ENCODE measurements at regions not wholly inside any gene's neighbourhood (a gene's known extent, or its start where the extent isn't known, plus 50 kb on each side); places are given as distances from the start of the nearest gene placed in this dataset.

DNA sequence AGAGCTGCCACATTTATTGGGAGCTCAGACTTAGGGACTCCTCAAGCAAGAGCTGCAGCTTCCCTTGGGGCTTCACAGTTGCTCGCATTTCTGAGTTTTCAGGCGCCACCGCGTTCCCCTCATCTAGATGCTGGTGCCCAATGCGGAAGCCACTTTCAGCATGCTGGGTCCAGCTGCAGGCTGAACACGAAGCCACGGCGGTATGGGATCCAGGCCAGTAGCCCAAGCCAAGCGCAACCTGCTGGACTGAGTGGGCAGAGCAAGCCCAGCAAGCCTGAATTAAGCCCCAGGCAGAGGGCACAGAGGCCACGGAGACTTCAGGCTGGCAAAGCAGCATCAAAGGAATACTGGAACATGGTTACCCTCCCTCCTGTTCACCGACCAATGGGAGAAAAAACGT, 391.5 kb downstream of the HTR1A start:
- H3K27ac ChIP-seq = no peak overlapping the region
- no peak for DNase-seq (ENCODE audit: low read depth, low spot score)

GRCh38 chr5:63564789-63565188, 397.5 kb downstream of the HTR1A start:
- DNase-seq (ENCODE audit: low read depth, low spot score) = no peak

DNA sequence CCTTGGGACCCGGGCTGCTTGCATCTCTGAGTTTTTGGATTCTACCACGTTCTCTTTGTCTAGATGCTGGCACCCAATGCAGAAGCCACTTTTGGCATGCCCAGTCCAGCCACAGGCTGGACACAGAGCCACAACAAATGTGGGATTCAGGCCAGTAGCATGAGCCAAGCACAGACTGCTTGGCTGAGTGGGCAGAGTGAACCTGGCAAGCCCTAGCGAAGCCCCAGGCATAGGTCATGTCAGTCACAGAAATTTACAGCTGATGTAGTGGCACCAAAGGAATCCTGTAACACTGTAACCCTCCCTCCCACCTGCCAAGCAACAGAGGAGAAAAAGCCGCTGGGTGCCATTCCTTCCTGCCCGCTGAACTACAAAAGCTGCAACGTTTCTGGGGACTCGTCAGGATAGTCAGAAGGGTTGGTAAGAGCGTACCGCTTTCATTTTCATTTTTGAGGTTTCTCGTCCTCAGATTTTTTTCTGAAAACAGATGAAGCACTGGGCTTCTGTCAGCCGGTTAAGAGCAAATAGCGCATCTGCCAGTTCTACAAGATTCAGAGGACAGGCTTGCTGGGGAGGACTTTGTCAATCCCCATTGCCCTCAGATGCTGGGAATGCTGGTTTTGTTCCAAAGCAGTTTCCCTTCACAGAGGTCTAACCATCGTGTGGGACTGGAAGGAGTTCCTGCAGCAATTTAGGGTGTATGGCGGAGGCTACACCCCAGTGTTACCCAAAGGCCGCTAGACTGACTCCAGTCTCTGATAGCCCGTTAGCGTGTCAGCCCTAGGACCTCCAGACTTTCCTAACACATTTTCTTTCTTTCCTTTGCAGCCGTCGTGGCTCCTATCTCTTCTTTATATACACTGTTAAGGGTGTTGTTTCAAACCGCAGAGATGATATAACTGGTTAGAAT, 399.0 kb downstream of the HTR1A start:
- no peak overlapping the region for H3K27ac ChIP-seq
- DNase-seq (ENCODE audit: low read depth, low spot score) = no peak

More at GRCh38 chr5:63564789-63565188, 397.5 kb downstream of the HTR1A start:
- H3K27ac ChIP-seq = no peak overlapping the region

DNA sequence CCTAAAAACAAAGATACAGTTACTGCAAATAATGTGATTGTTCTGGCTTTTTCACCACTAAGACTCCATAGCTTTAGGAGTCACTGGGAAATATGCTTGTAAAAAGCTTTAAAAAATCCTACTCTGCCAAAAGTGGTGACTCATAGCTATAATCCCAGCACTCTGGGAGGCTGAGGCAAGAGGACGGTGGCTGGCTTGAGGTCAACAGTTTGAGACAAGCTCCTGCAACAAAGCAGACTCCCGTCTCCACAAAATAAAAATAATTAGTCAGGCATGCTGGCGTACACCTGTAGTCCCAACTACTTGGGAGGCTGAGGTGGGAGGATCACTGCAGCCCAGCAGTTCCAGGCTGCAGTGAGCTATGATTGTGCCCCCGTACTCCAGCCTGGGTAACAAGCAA, 406.4 kb downstream of the HTR1A start:
- peak; percentile 8 for DNase-seq (ENCODE audit: low read depth, low spot score)
- no peak overlapping the region for H3K27ac ChIP-seq

- no peak for DNase-seq (ENCODE audit: low read depth, low spot score)
These were observed 408.1 kb downstream of the HTR1A start for GRCh38 chr5:63554191-63554590.

DNA sequence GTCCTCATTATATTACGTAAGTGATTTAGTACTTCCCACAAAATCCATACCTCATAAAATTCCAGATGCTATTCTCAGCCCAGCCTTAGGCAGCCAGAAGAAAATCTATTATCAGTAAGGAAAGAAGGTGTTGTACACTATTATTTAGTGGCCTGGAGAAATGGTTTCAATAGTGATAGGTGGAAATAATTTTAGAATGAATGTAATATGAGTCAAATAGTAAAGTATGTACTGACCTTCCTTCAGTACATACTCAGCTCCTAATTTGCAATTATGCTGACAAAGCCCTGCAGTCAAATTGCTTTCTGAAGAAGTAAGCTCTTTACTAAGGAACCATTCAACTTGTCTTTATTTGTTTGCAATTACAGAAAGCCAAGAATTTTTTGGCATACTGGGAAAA, 409.2 kb downstream of the HTR1A start:
- no peak for DNase-seq (ENCODE audit: low read depth, low spot score)
- no peak overlapping the region for H3K27ac ChIP-seq

More at GRCh38 chr5:63554191-63554590, 408.1 kb downstream of the HTR1A start:
- no peak overlapping the region for H3K27ac ChIP-seq

- no peak for DNase-seq (ENCODE audit: low read depth, low spot score)
- no peak overlapping the region for H3K27ac ChIP-seq
These were observed 426.2 kb downstream of the HTR1A start for GRCh38 chr5:63535840-63536602.

DNA sequence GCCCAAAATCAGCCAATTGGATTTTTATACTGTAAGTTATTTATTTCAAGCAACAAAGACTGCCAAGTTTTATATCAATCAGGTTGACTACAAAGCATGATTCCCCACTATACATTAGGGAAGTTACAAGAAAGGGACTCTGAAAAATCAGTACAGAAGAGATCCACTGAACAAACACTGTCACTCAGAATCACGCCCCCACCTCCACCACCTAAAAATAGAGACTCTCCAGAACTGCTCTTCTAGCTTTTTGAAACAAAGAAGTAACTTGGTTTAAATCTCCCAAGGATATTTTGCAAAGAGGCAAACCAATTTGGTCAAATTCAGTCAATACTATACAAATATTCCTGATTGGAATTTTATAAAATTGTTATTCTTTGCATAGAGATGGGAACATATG, 438.0 kb downstream of the HTR1A start:
- no peak overlapping the region for H3K27ac ChIP-seq
- DNase-seq (ENCODE audit: low read depth, low spot score) = no peak

DNA sequence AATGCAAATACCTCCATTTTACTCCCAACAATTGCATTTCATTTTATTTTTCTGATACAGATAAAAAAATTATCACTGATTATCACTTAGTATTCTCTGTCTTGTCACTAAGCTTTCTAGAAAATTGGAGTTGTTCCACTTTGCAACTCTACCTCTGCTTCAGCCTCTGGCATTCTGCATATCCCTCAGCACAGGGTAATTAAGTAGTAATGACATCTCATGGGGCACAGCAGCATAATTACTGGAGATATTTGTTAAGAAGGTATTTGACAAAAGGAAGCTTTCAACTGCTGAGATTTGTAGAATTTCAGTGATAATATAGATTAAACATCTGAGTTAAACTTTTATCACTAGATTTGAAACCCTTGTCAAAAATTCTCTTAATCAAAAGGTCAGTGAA, 446.2 kb downstream of the HTR1A start:
- DNase-seq (ENCODE audit: low read depth, low spot score) = no peak
- H3K27ac ChIP-seq = no peak overlapping the region

- no peak for DNase-seq (ENCODE audit: low read depth, low spot score)
- no peak overlapping the region for H3K27ac ChIP-seq
These were observed 462.0 kb downstream of the HTR1A start for GRCh38 chr5:63500242-63500641.

GRCh38 chr5:63495225-63495624, 467.0 kb downstream of the HTR1A start:
- DNase-seq (ENCODE audit: low read depth, low spot score) = no peak

GRCh38 chr5:63483338-63483737, 478.9 kb downstream of the HTR1A start:
- H3K27ac ChIP-seq = no peak overlapping the region
- no peak for DNase-seq (ENCODE audit: low read depth, low spot score)

More at GRCh38 chr5:63495225-63495624, 467.0 kb downstream of the HTR1A start:
- no peak overlapping the region for H3K27ac ChIP-seq

- no peak for DNase-seq (ENCODE audit: low read depth, low spot score)
- H3K27ac ChIP-seq = no peak overlapping the region
These were observed 488.8 kb downstream of the HTR1A start for GRCh38 chr5:63473335-63473967.

- no peak for DNase-seq (ENCODE audit: low read depth, low spot score)
- H3K27ac ChIP-seq = no peak overlapping the region
These were observed 506.0 kb downstream of the HTR1A start for GRCh38 chr5:63456279-63456678.

DNA sequence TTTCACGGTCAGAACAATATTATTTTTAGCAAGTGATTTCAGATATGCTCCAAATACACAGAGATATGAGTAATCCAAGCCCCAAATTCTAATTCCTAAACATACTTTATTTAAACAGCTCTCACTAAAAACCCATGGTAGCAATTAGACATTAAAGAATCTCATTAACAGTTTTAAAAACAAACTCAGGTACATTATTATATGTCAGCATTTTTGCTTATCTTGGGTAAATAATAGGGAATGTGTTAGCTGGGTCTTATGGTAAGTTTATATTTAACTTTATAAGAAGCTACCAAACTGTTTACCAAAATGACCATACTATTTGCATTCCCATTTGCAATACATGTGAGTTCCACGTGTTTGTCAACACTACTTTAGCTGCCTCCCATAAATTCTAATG, 511.1 kb downstream of the HTR1A start:
- H3K27ac ChIP-seq = no peak overlapping the region
- no peak for DNase-seq (ENCODE audit: low read depth, low spot score)

DNA sequence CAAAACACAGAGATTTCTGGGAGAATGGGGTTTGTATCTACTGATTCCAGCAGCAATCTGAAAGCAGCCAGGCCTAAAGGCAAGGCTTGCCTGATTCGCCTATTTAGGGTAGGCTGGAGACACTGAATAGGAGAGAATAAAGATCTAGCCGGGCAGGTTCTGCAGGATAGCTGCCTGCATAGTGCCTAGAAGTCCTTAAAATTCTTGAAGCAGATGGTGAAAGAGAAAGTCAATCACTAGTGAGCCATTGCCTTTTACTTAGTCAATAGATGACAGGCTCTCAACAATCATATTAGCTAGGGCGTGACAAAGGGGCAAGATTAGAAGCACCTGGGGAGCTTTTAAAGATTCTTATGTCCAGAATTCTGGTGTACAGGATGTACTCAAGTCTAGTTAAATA, 522.7 kb downstream of the HTR1A start:
- DNase-seq (ENCODE audit: low read depth, low spot score) = no peak
- no peak overlapping the region for H3K27ac ChIP-seq

GRCh38 chr5:63409737-63410136, 552.5 kb downstream of the HTR1A start:
- no peak for DNase-seq (ENCODE audit: low read depth, low spot score)
- H3K27ac ChIP-seq = no peak overlapping the region

DNA sequence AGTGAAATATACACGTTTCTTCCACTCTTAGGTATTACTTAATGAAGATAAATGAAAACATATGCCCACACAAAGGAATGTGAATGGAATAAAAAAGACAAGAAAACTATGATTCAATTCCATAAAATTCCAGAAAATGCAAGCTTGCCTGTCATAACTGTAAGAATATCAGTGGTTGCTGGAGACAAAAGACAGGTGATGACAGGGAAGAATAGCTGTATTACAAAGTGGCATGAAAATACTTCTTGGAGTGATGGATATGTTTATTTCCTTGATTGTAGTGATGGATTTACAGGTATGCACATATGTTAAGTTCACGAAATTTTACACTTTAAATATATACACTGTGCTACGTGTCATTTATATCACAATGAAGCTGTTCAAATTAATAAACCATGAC, 553.3 kb downstream of the HTR1A start:
- H3K27ac ChIP-seq = no peak overlapping the region
- DNase-seq (ENCODE audit: low read depth, low spot score) = no peak

DNA sequence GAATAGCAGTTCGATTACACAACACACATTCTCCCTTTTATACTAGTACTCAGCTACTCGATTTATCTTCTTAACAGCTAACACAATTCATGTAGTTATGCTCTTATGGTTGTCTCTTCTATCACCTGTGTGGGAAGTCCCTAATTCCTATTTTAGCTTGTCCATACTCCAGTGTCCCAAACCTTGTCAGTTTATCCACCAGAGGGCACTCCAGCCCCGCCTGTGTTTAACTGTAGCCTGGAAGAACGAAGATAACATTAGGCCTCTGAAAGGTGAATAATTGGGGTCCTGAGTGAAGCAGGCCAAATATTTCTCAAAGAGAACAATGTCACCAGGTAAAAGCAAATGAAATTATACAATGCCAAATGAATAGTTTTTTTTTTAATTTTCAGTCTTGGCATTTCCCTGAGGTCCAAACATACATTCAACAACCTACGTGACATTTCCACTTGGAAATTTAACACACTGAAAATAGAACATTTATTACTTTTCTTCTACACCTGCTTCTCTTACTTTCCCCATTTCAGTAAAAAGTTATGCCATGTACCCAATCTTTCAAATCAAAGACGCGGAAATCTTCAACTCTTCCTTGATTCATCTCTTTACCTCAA, 560.7 kb downstream of the HTR1A start:
- H3K27ac ChIP-seq = no peak overlapping the region
- DNase-seq (ENCODE audit: low read depth, low spot score) = peak; percentile 2

GRCh38 chr5:63400079-63400478, 562.2 kb downstream of the HTR1A start:
- H3K27ac ChIP-seq = no peak overlapping the region
- no peak for DNase-seq (ENCODE audit: low read depth, low spot score)

Data from epithelial cell of prostate (primary cell).